ENCODE measurements at regions not wholly inside any gene's neighbourhood (a gene's known extent, or its start where the extent isn't known, plus 50 kb on each side); places are given as distances from the start of the nearest gene placed in this dataset.

DNA sequence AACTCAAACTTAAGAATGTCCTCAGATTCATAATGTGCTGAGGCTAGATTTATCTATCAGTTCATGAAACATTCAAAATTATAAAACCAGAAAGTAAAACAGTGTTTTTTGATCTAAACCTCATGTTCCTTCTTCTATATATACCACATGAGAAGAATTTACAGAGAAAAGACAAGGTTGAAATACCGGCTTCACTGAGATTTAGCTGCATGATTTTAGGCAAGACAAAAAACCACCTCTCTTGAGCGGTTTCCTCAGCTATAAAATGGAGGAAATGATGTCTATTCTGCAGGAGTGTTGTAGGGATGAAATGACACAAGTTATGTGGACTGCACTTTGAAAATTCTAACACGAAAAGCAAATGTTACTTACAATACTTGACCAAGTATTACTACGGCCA is 80.6 kb upstream of the FOXB1 start:
- TF ChIP-seq GATA2 (IDR thresholded peaks at IDR 0.05; ENCODE audit: low read depth, low read length) (no peak), GATA3 (IDR thresholded peaks at IDR 0.05; ENCODE audit: low read depth, low read length) (no peak)

DNA sequence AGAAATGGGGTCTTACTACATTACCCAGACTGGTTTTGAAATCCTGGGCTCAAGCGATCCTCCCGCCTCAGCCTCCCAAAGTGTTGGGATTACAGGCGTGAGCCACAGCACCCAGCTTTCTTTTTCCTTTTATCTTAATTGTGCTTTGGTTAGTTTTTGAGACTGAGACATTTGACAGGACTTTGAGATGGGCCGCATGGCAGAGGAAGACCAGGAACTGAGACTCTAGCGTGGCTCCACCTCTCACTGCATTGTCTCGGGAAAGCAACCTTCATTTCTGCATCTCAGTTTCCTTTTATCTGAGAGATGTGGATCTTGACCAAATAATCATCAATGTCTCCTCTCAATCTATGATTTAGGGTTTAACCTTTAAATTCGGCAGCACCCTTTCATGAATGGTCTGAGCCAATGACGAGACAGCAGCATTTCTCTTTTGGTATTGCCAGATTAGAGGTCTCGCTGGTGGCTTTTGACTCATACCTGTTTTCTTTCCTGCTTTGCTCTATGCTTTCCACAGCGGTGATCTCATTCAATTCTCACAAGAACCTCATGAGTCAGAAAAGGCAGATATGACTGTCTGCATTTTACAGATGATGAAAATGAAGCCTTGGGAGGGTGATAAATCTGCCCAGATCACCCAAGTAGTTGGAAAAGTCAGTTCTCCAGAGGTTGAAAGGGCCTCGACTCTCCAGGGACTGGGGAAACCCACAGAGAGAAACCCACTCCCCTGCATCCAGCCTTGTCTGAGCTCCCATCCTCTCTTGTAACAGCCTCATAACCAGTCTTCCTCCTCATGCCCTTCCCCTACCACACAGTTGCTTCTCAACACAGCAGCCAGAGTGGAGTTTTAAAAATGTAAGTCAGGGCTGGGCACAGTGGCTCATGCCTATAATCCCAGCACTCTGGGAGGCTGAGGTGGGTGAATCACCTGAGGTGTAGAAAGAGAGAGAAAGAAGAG is 84.8 kb upstream of the FOXB1 start:
- TF ChIP-seq GATA2 (IDR thresholded peaks at IDR 0.05; ENCODE audit: low read depth, low read length) (no peak), GATA3 (IDR thresholded peaks at IDR 0.05; ENCODE audit: low read depth, low read length) (no peak)

DNA sequence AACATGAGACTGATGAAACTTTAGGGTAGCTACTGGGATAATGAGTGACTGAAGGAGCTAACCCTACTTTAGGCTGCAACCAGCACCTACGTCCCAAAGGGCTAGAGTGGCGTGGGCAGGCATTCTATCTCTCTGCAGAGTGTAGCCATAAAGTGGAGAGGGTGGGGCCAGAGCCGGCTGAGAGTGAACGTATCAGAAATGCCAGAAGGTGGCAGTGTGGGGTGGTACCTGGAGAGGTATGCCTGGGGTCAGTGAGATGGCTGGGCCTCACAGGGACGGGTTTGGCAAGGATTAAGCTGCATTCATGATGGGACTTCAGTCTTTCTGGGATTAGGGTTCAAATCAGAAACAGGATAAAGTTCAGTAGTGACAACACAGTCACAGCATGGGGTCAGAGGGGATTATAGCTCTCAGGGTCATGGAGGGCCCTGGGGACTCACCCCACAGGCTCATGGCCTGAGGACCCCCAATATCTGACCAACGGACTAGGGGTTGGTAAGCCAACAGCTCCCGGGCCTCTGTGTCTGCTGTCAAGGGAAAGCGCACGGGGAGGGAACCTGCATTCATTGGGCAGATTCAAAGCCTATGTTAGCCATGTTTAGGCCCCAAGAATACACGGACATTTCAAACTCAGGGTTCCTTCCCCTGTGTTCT is 86.5 kb upstream of the FOXB1 start:
- TF ChIP-seq GATA2 (IDR thresholded peaks at IDR 0.05; ENCODE audit: low read depth, low read length): no peak
- no peak for TF ChIP-seq GATA3 (IDR thresholded peaks at IDR 0.05; ENCODE audit: low read depth, low read length)

DNA sequence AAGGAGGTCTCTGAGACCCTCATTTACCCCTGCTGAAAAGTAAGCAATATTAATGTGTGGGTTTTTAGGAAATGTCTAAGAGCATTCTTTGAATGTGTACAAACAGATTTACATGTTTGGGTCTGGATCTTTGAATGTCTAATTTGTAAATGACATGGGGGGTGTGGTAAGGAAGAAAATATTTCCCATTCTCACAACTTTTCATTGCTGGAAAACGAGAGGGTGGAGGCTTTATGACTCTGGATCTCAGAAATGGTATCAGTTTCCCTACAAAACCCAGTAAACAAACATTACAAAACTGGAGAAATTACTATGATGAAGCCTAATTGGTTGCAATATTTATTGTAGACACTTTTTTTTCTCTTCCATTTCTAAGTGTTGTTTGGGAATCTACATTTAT is 98.1 kb upstream of the FOXB1 start:
- TF ChIP-seq GATA2 (IDR thresholded peaks at IDR 0.05; ENCODE audit: low read depth, low read length) (no peak), GATA3 (IDR thresholded peaks at IDR 0.05; ENCODE audit: low read depth, low read length) (no peak)

DNA sequence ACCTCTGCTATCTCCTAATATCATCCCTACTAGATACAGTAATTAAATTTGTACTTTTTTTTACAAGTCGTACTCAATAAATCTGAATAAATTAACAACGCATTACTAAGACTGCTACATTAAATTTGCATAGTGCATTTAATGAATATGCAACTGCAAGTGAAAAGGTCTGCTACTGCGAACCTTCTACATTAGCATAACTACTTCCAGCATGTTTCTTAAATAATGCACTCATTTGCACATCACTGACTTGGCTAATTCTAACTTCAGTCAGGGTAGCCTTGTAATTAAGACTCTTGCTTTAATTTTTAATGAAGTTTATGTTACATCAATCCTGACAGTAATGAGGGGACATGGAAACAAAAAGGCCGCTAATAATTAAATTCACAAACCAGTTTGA is 98.9 kb upstream of the FOXB1 start:
- no peak for TF ChIP-seq GATA2 (IDR thresholded peaks at IDR 0.05; ENCODE audit: low read depth, low read length)
- TF ChIP-seq GATA3 (IDR thresholded peaks at IDR 0.05; ENCODE audit: low read depth, low read length): no peak

DNA sequence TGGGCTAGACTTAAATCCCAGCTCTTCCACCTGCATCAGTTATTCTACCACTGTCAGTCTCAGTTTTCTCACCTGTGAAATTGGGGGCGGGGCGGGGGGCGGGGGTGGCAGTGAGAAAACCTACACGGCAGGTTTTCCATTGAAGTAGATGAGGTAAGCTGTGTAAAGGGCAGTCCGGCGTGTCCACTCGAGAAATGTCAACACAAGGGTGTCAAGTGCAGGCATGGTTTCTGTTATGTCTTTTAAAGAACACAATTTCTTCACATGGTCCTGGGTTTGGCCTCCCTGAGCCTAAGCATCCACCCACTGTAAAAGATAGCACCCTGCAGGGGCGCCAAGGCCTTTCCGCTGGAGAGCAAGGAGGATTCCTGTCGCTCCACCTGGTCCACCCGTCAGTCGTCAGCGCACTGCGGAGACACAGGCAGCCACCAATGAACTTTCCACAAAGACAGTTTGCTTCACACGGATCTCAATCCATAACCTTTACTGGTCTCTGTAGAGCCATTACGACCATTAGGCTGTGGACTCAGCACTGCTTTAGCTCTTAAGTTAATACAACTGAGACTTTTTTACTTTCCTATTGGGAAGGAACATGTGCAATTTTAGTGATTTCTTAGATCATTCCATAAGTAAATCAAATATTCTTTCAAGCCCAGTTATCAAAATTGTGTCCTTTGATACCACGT is 99.5 kb upstream of the FOXB1 start:
- TF ChIP-seq GATA3 (IDR thresholded peaks at IDR 0.05; ENCODE audit: low read depth, low read length): no peak
- TF ChIP-seq GATA2 (IDR thresholded peaks at IDR 0.05; ENCODE audit: low read depth, low read length): no peak

DNA sequence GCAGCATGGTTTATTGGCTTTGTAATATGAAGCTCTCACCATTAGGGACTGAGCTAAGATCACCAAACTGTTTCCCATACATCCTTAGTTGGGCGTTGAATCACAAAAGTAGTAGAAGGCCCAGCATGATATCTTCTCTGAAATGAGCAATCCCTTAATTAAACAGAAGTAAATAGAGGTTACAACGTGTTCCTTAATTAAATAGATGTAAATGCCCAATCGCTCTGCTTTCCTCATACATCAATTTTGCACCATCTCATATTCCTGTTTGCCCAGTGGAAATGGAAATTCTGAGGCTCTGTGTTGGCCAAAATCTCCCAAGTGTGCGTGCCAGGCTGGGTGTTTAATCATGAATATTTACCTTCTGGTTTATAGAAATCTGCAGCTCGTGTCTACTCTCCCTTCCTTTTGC is 107.4 kb upstream of the FOXB1 start:
- TF ChIP-seq GATA3 (IDR thresholded peaks at IDR 0.05; ENCODE audit: low read depth, low read length) (no peak), GATA2 (IDR thresholded peaks at IDR 0.05; ENCODE audit: low read depth, low read length) (no peak)

DNA sequence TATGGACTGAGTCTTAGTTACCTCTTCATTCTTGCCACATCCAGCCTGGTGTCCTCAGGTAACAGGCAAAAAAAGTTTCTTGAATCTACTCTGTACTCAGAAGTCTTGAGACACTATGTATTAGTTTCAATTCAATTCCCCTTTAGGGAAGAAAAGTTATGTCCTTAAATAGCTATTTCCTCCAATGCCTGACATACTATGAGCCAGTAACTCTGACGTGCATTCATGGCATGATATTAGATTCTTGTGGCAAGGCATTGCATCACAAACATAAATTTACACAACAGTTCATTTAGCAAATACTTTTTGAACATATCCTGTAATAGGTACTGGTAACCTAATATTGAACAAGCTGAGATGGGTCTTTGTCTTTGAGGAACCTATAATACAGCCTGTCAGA is 109.3 kb upstream of the FOXB1 start:
- TF ChIP-seq GATA2 (IDR thresholded peaks at IDR 0.05; ENCODE audit: low read depth, low read length): no peak
- no peak for TF ChIP-seq GATA3 (IDR thresholded peaks at IDR 0.05; ENCODE audit: low read depth, low read length)

DNA sequence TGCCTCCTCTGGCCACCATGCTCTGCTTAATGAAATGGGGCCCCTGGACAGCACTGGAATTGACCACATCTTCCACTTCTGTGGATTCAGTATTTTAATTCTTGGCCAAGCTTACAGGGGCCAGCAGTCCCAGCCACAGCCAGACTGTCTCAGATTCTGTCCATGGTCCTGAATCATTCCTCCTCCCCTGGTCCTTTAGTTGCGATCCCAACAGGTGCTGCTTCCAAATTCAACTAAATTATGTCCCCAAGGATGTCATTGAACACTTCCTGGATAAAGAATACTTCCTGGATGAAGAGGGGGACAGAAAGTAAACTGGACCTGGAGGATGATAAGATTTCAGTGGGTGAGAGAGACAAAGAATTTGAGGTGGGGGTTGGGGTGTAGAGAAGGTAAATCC is 111.1 kb upstream of the FOXB1 start:
- TF ChIP-seq GATA3 (IDR thresholded peaks at IDR 0.05; ENCODE audit: low read depth, low read length): no peak
- TF ChIP-seq GATA2 (IDR thresholded peaks at IDR 0.05; ENCODE audit: low read depth, low read length): no peak

DNA sequence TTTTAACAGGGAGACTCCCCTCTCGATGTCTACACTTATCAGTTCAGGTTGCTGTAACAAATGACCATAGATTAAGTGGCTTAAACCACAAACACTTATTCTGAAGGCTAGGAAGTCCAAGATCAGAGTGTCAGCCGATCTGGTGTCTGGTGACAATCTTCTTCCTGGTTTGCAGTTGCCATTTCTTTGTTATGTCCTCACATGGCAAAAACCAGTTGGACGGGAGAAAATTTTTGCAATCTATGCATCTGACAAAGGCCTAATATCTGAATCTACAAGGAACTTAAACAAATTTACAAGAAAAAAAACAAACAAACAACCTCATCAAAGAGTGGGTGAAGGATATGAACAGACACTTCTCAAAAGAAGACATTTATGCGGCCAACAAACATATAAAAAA is 116.9 kb upstream of the FOXB1 start:
- TF ChIP-seq GATA2 (IDR thresholded peaks at IDR 0.05; ENCODE audit: low read depth, low read length): no peak
- no peak for TF ChIP-seq GATA3 (IDR thresholded peaks at IDR 0.05; ENCODE audit: low read depth, low read length)

DNA sequence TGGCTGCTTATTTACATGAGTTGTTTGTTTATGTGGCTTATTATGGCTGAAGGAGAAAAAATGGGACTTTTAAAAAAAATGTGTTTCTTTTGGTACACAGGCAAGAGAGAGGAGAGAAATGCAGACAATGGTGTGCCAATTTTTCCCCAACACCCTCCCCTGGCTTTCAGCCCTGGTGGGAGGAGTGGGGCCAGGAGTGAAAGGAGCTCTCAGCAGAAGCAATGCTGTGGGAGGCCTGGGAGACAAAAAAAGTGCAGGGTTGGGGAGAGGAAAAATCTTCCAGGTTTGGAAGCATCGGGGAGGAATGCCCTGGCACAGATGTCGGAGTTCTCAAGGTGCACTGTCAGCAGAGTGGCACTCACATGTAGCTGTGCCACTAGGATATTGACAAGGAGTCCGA is 117.7 kb upstream of the FOXB1 start:
- TF ChIP-seq GATA3 (IDR thresholded peaks at IDR 0.05; ENCODE audit: low read depth, low read length): no peak
- no peak for TF ChIP-seq GATA2 (IDR thresholded peaks at IDR 0.05; ENCODE audit: low read depth, low read length)

DNA sequence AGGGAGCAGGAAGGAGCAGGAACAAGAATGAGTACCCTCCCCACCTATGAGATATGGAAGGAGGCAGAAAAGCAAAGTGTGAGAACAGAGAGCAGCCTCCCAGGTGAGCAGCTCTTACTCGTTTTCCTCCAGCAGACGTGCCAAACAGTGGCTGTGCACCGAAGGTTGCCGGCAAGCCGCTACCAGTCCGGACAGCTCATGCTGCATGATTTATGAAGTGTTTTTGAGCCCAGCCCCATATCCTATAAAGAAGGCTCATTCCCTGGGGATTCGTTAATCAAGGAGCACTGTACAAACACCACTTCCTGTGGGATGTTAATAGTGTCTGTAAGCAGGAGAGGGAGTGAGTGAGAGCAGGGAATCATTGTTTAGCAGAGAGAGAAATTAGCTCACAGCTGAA is 118.3 kb upstream of the FOXB1 start:
- no peak for TF ChIP-seq GATA2 (IDR thresholded peaks at IDR 0.05; ENCODE audit: low read depth, low read length)
- TF ChIP-seq GATA3 (IDR thresholded peaks at IDR 0.05; ENCODE audit: low read depth, low read length): no peak

DNA sequence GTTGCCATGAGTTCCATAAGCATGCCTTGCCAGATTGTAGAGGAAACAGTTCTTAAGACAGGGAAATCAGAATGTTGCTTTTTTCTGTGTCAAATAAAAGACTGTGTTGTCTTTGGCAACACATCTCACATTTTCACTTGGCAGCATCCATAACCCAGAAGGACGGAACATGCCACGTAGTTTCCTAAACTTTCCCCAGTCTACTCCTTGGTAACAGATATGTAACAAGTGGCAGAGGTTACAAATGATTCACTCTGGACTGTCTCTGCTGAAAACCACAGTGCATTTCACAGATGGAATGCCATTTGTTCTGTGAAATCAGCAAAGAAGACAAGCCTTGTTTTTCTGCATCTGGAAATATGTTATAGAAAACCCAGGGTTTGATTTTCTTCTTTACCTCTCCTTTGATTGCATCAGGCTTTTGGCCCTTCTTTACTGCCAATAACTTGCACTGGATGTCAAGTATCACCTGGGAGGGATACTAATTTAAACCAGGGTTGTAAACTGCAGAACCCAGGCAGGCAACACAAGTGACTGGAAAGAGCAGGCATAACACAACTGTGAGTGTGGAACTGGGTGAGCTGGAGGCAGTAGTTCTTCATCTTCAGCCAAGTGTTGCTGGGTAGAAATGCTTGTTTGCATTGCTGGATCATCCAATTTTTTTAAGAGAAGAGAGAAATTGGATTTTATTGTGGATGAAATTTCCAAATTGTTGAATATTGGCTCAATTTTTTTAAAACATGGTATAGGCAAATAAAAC is 124.4 kb upstream of the FOXB1 start:
- TF ChIP-seq GATA3 (IDR thresholded peaks at IDR 0.05; ENCODE audit: low read depth, low read length): no peak
- TF ChIP-seq GATA2 (IDR thresholded peaks at IDR 0.05; ENCODE audit: low read depth, low read length): no peak

DNA sequence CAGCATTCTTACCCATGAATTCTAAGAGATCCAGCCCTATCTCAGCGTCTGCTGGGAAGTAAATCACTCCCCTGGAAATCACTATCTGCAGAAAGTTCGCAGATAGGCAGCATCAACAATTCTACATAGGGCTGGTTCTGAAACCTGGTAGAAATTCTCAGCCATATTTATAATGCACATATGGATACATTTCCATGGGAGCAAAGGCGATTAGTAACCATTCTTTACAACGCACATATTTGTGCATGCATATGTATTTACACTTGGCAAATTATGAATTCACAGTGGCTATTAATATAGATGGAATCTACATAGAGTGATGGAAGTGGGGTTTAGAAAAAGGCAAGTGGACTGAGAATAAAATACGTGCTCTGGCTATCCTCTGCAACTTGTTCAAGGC is 128.0 kb upstream of the FOXB1 start:
- TF ChIP-seq GATA3 (IDR thresholded peaks at IDR 0.05; ENCODE audit: low read depth, low read length) (no peak), GATA2 (IDR thresholded peaks at IDR 0.05; ENCODE audit: low read depth, low read length) (no peak)
